ENCODE measurements at regions not wholly inside any gene's neighbourhood (a gene's known extent, or its start where the extent isn't known, plus 50 kb on each side); places are given as distances from the start of the nearest gene placed in this dataset.
"Not testable (repeated sequence)": the region's sequence is repeated elsewhere in the genome, so short reads cannot be mapped to it uniquely, and the experiment has no call there.

DNA sequence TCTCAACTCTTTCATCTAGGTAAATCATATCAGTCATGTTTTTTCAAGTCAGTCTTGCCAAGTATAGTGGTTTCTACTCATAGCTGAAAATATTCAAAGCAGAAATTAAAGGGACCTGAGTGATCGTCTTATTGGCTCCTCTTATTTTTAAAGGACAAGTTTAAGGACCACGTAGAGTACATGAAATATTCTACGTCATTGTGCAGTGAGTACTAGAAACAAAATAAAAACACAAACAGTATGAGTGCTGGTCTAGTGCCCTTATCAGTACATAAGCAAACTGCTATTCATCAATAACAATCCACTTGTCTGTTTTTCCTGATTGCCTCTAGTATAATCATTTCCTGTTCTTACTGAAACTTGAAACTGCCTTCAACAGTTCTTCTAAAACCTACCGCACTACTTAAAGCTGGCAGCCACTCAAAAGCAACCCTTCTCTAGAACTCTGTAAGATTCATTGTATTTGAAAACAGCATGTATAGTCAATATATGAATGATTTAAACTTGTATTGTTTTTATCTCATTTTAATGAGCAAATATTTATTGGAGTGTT is 853.7 kb downstream of the TAF11L14 start:
- DNase-seq = no peak

DNA sequence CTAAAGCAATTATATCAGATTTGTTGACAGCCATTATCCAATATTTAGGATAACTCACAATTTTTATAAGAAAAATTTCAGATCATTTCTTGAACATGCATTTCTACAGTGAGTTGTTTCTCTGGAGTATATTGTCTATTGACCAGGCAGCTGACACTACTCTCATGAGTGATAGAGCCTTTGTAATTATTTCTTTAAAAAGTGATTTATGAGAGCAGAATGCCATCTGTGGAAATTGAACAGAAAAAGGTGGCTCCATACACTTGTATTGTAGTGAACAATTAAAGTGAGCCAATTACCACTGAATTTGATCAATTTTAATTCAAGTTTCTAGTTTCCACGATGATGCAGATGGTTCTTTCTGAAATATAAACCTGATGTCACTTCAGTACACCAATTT is 855.4 kb downstream of the TAF11L14 start:
- no peak for DNase-seq

- no peak for DNase-seq
Observed at GRCh38 chr5:18491349-18491748, 857.1 kb downstream of the TAF11L14 start.

DNA sequence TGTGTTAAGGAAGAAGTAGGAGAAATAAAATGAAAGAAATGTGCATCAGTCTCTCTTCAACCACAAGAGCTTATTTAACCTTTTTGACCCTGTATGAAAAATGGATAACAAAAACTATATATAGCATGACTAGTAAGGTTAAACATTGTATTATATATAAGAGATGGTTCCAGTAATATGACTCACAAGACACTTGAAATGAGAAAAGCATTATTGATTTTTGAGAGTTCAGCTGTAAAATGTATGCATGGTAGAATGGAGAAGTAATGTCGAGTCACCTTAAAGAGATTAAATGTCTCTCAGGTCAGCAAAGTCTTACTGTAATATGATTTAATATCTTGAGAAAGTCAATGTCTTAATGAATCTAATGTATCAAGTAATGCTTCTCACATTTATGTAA is 860.9 kb downstream of the TAF11L14 start:
- no peak for DNase-seq

GRCh38 chr5:18496041-18496440 is 861.8 kb downstream of the TAF11L14 start:
- no peak for DNase-seq

DNA sequence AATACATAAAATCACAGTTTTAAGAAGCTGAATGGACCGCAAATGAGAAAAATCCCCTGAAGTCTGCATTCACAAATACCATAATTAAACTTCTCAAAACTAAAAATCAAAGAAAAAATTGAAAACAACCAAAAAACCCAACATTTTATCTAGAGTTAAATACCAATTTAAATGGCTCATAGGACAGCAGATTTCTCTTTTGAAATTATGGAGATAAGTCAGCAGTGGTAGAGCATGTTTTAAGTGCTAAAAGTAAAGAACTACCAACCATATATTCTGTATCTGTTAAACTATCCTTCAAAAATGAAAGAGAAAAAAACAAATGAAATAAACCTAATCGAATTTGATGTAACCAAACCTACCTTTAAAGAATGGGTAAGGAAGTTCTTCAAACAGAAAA is 862.8 kb downstream of the TAF11L14 start:
- no peak for DNase-seq

DNA sequence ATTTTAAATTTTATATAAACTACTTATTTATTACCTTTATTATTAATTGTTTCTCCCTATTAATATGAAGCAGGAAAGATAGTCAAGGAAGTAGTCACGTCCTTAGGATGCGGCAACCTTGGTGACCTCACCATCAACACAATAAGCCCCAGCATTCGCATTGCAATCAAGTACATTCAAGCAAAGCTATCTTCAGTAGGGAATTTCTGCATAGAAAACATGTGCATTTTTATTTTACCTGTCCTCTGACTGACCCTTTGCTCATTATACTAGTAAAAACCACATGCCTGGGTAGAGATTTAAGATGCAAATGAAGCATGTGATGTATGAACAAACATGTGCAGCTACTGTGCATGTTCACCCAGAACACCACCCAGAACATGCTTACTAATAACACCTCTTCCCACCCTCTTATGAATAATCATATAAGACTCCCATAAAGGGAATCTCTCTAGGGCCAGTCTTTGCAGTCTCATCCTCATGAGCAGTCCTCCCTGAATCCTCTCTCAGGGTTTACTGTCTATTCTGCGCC is 869.6 kb downstream of the TAF11L14 start:
- no peak for DNase-seq

DNA sequence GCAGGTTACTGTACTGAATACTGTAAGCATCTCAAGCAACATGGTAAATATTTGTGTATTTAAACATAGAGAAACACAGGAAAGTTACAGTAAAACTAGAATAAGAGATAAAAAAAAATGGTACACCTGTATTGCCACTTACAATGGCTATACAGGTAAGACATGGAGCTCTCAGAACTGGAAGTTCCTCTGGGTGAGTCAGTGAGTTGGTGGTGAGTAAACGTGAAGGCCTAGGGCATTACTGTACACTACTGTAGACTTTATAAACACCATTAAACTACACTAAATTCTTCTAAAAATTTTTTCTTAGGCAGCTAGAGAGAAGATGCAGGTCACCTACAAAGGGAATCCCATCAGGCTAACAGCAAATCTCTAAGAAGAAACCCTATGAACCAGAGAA is 872.9 kb downstream of the TAF11L14 start:
- DNase-seq = no peak

GRCh38 chr5:18517641-18518380 is 883.6 kb downstream of the TAF11L14 start:
- no peak for DNase-seq

GRCh38 chr5:18523380-18523779 is 889.1 kb downstream of the TAF11L14 start:
- no peak for DNase-seq

- no peak for DNase-seq
Observed at GRCh38 chr5:18526792-18527405, 892.6 kb downstream of the TAF11L14 start.

DNA sequence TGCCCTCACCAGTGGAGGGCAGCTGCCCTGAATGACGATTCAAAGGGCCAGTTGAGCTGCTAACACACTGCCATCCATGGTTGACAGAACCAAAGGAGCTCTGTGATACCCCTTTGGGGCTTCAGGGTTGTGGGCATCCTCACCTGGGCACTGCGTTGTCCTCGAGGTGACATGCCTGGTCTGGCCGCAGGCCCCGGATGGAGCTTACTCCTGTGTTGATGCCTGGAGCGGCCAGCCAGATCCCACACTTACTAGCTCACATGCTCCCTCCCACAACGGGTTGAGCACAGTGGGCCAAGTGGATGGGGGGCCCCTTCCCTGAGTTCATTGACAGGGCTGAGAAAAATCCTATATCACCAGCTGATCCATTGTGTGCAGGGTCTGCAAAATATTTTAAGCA is 898.9 kb downstream of the TAF11L14 start:
- no peak for DNase-seq

DNA sequence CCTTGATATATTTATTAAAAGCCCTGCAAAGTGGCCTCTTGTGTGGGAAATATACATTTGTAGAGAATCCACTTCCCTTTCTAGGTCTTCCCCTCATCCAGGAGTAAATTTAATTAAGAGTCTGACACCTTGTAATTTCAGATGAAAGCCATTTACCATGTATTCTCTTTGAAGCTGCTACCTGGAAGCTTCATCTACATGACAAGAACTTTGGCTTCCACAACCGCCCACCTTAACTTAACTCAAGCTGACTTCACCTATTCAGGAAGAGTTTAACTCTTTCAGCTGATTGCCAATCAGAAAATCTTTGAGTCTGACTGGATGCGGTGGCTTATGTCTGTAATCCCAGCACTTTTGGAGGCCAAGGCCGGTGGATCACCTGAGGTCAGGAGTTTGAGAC is 899.9 kb downstream of the TAF11L14 start:
- no peak for DNase-seq

GRCh38 chr5:18535753-18536152 is 901.5 kb downstream of the TAF11L14 start:
- DNase-seq = not testable (repeated sequence)

- no peak for DNase-seq
Observed at GRCh38 chr5:18544421-18544820, 910.2 kb downstream of the TAF11L14 start.

GRCh38 chr5:18546591-18546990 is 912.3 kb downstream of the TAF11L14 start:
- no peak for DNase-seq

GRCh38 chr5:18551716-18552115 is 917.5 kb downstream of the TAF11L14 start:
- DNase-seq = no peak

GRCh38 chr5:18553269-18553668 is 919.0 kb downstream of the TAF11L14 start:
- no peak for DNase-seq

- DNase-seq = no peak
Observed at GRCh38 chr5:18560602-18561001, 926.3 kb downstream of the TAF11L14 start.

DNA sequence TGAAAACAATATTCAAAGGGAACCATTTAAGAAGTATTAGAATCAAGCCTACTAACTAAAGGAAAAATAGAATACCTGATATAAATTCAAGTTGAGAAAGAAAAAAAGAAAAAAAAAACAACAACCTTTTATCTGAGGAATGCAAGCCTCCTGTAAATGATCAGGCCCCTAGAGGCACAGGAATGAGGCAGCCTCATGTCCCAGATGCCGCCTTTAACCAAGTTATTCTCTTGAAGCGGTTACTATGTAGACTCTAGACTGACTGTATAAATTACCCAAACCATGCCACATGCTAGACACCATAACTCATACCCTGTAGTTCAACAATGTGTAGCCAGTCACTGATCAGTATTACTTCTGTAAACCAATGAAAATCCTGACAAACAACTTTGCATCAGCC is 929.6 kb downstream of the TAF11L14 start:
- DNase-seq = no peak

DNA sequence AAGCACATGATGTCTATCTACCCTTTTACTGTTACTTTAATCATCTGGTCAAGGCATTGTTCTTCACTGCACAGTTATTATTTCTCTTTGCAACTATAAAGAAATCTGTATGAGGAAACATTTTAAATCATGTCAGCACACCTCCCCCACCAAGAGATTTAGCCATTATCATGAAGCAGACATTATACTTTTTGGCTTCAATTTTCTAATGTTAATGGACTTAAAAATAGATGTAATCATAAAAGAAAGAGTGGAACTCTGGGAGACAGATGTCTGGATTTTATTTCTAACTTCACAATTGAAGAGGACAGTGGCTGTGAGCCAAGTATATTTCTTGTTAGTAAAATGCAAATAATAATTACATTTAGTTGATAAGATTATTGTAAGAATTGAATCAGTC is 932.4 kb downstream of the TAF11L14 start:
- DNase-seq = no peak

DNA sequence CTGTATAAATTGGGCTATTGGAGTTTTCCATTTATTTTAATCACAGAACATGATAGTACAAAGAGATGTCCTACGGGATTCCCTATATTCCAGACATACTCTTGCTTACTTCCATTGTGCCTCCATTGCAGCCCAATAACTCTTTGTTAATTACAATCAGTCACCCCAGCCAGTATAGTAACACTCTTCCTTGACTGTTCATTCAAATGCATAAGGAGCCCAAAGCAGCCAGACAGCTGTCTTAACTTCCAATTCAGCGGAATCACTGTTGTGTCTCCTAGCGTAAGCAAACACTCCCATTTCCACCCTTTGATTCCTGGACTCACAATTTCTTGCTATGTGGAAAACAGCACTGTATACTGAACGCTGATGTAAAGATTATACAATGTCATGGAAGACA is 942.3 kb downstream of the TAF11L14 start:
- DNase-seq = no peak

- no peak for DNase-seq
Observed at GRCh38 chr5:18601185-18601584, 966.9 kb downstream of the TAF11L14 start.

DNA sequence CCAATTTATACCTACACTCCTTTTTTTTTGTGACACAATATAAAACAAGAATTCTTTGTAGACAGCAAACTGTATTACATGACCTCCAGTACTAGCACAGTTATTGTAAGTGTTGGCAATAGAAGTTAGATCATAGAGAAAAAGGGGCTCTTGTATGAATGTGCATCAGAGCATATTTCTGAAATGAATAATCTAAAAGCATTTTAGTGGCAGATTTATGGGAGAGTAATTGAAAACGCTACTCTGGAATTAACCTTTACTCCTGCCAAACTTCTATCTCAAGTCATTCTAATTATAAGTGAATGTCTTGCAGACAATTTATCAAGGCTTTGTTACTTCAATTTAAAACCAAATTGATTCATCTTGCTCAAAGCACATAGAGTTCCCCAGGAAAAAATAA is 968.1 kb downstream of the TAF11L14 start:
- DNase-seq = no peak
